ENCODE measurements at regions not wholly inside any gene's neighbourhood (a gene's known extent, or its start where the extent isn't known, plus 50 kb on each side); places are given as distances from the start of the nearest gene placed in this dataset.

GRCh38 chr2:238644095-238645081 lies 203.5 kb upstream of the TWIST2 start:
- intact Hi-C loops (cut with DNase I) = no loop called here
- ATAC-seq (peak; percentile 68), DNase-seq (ENCODE audit: low spot score) (no peak)

- DNase-seq (ENCODE audit: low spot score) (no peak), ATAC-seq (no peak)
- intact Hi-C loops (cut with DNase I) = no loop called here
Observed at GRCh38 chr2:238645095-238645494, 202.8 kb upstream of the TWIST2 start.

GRCh38 chr2:238645716-238646115 lies 202.2 kb upstream of the TWIST2 start:
- ATAC-seq (no peak), DNase-seq (ENCODE audit: low spot score) (no peak)
- intact Hi-C loops (cut with DNase I) = no loop called here

GRCh38 chr2:238646281-238646680 lies 201.6 kb upstream of the TWIST2 start:
- intact Hi-C loops (cut with DNase I) = no loop called here
- ATAC-seq (no peak), DNase-seq (ENCODE audit: low spot score) (no peak)

- DNase-seq (ENCODE audit: low spot score) = no peak
- intact Hi-C loops (cut with DNase I) = no loop called here
- ATAC-seq = no peak
Observed at GRCh38 chr2:238646803-238647202, 201.1 kb upstream of the TWIST2 start.

GRCh38 chr2:238649123-238649522 lies 198.8 kb upstream of the TWIST2 start:
- ATAC-seq = no peak

GRCh38 chr2:238649936-238650518 lies 197.9 kb upstream of the TWIST2 start:
- ATAC-seq (no peak), DNase-seq (ENCODE audit: low spot score) (no peak)
- intact Hi-C loops (cut with DNase I) = no loop called here

More at GRCh38 chr2:238649123-238649522, 198.8 kb upstream of the TWIST2 start:
- intact Hi-C loops (cut with DNase I) = no loop called here
- DNase-seq (ENCODE audit: low spot score) = no peak

- DNase-seq (ENCODE audit: low spot score) (no peak), ATAC-seq (no peak)
- intact Hi-C loops (cut with DNase I) = no loop called here
Observed at GRCh38 chr2:238650536-238650935, 197.3 kb upstream of the TWIST2 start.

GRCh38 chr2:238651306-238652052 lies 196.4 kb upstream of the TWIST2 start:
- intact Hi-C loops (cut with DNase I) = no loop called here
- no peak for ATAC-seq
- DNase-seq (ENCODE audit: low spot score) = no peak

GRCh38 chr2:238652053-238652770 lies 195.7 kb upstream of the TWIST2 start:
- intact Hi-C loops (cut with DNase I) = no loop called here
- DNase-seq (ENCODE audit: low spot score) (no peak), ATAC-seq (no peak)

GRCh38 chr2:238652771-238653157 lies 195.1 kb upstream of the TWIST2 start:
- intact Hi-C loops (cut with DNase I) = no loop called here
- no peak for ATAC-seq
- DNase-seq (ENCODE audit: low spot score) = no peak

GRCh38 chr2:238653431-238654109 lies 194.3 kb upstream of the TWIST2 start:
- intact Hi-C loops (cut with DNase I) = no loop called here
- DNase-seq (ENCODE audit: low spot score) (no peak), ATAC-seq (no peak)

- intact Hi-C loops (cut with DNase I) = no loop called here
- no peak for DNase-seq (ENCODE audit: low spot score)
- no peak for ATAC-seq
Observed at GRCh38 chr2:238654479-238655197, 193.2 kb upstream of the TWIST2 start.

- intact Hi-C loops (cut with DNase I) = no loop called here
- ATAC-seq = no peak
Observed at GRCh38 chr2:238655198-238655860, 192.6 kb upstream of the TWIST2 start.

GRCh38 chr2:238655974-238656722 lies 191.7 kb upstream of the TWIST2 start:
- intact Hi-C loops (cut with DNase I) = no loop called here
- ATAC-seq (no peak), DNase-seq (ENCODE audit: low spot score) (no peak)

More at GRCh38 chr2:238655198-238655860, 192.6 kb upstream of the TWIST2 start:
- no peak for DNase-seq (ENCODE audit: low spot score)

- no peak for DNase-seq (ENCODE audit: low spot score)
Observed at GRCh38 chr2:238657132-238658053, 190.5 kb upstream of the TWIST2 start.

More at GRCh38 chr2:238657132-238658053, 190.5 kb upstream of the TWIST2 start:
- ATAC-seq = peak; percentile 86
- intact Hi-C loops (cut with DNase I) = no loop called here

Measured in sciatic nerve (tissue), 2 donors.